ENCODE measurements at regions not wholly inside any gene's neighbourhood (a gene's known extent, or its start where the extent isn't known, plus 50 kb on each side); places are given as distances from the start of the nearest gene placed in this dataset.

GRCh38 chr19:31595521-31595920 lies 246.3 kb upstream of the TSHZ3 start:
- no peak for TF ChIP-seq CTCF (IDR thresholded peaks at IDR 0.05; ENCODE audit: low read depth, low read length)
- TF ChIP-seq EZH2phosphoT487 (IDR thresholded peaks at IDR 0.05; ENCODE audit: low read depth), result no peak

Data from OCI-LY3 (cell line).